CD4-positive, alpha-beta T cell (primary cell): ENCODE measurements at regions not wholly inside any gene's neighbourhood (a gene's known extent, or its start where the extent isn't known, plus 50 kb on each side); places are given as distances from the start of the nearest gene placed in this dataset.

Source experiments
- ATAC-seq: fragments of 200-7000 bp; cut with Tn5 transposase; one replicate; pipeline ENCODE4 v1.10.0; 2022; ENCODE audit warnings: mild to moderate bottlenecking; ENCODE audit not compliant: poor library complexity
- CTCF ChIA-PET: fragments of 350-600 bp; sonication (Branson Sonifier 250); formaldehyde crosslinking; loops from one replicate; lab custom pipeline; 2021; ENCODE audit warnings: antibody characterized with exemption, inconsistent platforms; lab: Charles Lee
- POLR2A ChIA-PET: fragments of 350-600 bp; sonication (Branson Sonifier 250); formaldehyde crosslinking; loops from one replicate; lab custom pipeline; 2021; ENCODE audit warnings: antibody characterized with exemption, inconsistent platforms; lab: Charles Lee
- DNase-seq, 14 experiments: peaks; one replicate each; pipeline ENCODE4 v3.0.0-alpha.2; 2013 to 2020; ENCODE audit warnings: mixed read lengths in 2 of 14
- H3K27ac ChIP-seq, 2 donors: one replicate each; pipeline versions ENCODE4 v1.5.1 to v1.7.0; 2013; ENCODE audit warnings: low read length in 2 of 2, low read depth in 1 of 2, mild to moderate bottlenecking in 1 of 2
- H3K27me3 ChIP-seq, 2 experiments: 1 replicate in 1 of 2; 2 replicates in 1 of 2; pipeline versions ENCODE4 v1.6.1 to v1.7.0; 2013; ENCODE audit warnings: low read length in 2 of 2, control low read depth in 1 of 2, mild to moderate bottlenecking in 1 of 2, moderate library complexity in 1 of 2; ENCODE audit not compliant: insufficient read depth in 2 of 2, control insufficient read depth in 1 of 2
- H3K36me3 ChIP-seq: one replicate; pipeline ENCODE4 v1.6.1; 2013; ENCODE audit warnings: low read length, control low read depth; ENCODE audit not compliant: insufficient read depth
- H3K4me1 ChIP-seq: one replicate; pipeline ENCODE4 v1.6.1; 2013; ENCODE audit warnings: low read length, control low read depth; ENCODE audit not compliant: insufficient read depth
- H3K4me3 ChIP-seq: one replicate; pipeline ENCODE4 v1.5.1; 2013; ENCODE audit warnings: mild to moderate bottlenecking, low read length, moderate library complexity
- H3K9me3 ChIP-seq, 2 experiments: 1 replicate in 1 of 2; 2 replicates in 1 of 2; pipeline versions ENCODE4 v1.6.1 to v1.7.0; 2013; ENCODE audit warnings: low read length in 2 of 2, mild to moderate bottlenecking in 2 of 2, control low read depth in 1 of 2, moderate library complexity in 1 of 2; ENCODE audit not compliant: control insufficient read depth in 1 of 2, insufficient read depth in 1 of 2
- H3K27ac Mint-ChIP-seq: one replicate; pipeline ENCODE4 v1.8.0; 2020; ENCODE audit warnings: mixed read lengths
- H3K27me3 Mint-ChIP-seq: one replicate; pipeline ENCODE4 v1.8.0; 2021; ENCODE audit warnings: mixed read lengths
- H3K36me3 Mint-ChIP-seq: one replicate; pipeline ENCODE4 v1.8.0; 2021; ENCODE audit warnings: low read depth, mixed read lengths
- H3K4me1 Mint-ChIP-seq: one replicate; pipeline ENCODE4 v1.8.0; 2021; ENCODE audit warnings: low read depth, mixed read lengths
- H3K4me3 Mint-ChIP-seq: one replicate; pipeline ENCODE4 v1.8.0; 2020; ENCODE audit warnings: mild to moderate bottlenecking, mixed read lengths
- H3K9me3 Mint-ChIP-seq: one replicate; pipeline ENCODE4 v1.8.0; 2020; ENCODE audit warnings: mixed read lengths
- intact Hi-C, 2 experiments: fragments of 100-400 bp; cut with DNase I in 1 of 2; cut with micrococcal nuclease in 1 of 2; formaldehyde crosslinking; loops; one replicate each; pipeline versions ENCODE4 v1.15.1 to v1.9.0; 2023 to 2025; cut with DNase I, micrococcal nuclease
- TF ChIP-seq, protein P1 (sequence below): fragments of 200-600 bp; IDR thresholded peaks from one replicate; pipeline ENCODE4 v1.8.0; 2022; ENCODE audit warnings: antibody characterized with exemption, mild to moderate bottlenecking

GRCh38 chr5:124467745-124468144, 278.7 kb downstream of the ZNF608 start:
- Mint-ChIP-seq H3K27me3 (no peaks in the 10 kb centered on the region), H3K4me3 (no peak overlapping the region), H3K36me3 (no peaks in the 10 kb centered on the region), H3K4me1 (no peaks in the 10 kb centered on the region), H3K9me3 (no peaks in the 10 kb centered on the region), H3K27ac (no peak overlapping the region)
- no peak overlapping the region for H3K4me3 ChIP-seq
- ChIA-PET CTCF (no interaction called here), POLR2A (no interaction called here)
- H3K9me3 ChIP-seq = no peaks in the 10 kb centered on the region
- H3K4me1 ChIP-seq = no peaks in the 10 kb centered on the region
- H3K27ac ChIP-seq = no peak overlapping the region
- H3K36me3 ChIP-seq = no peaks in the 10 kb centered on the region
- ATAC-seq (no peak), DNase-seq (no peak)
- no peaks in the 10 kb centered on the region for H3K27me3 ChIP-seq
- TF ChIP-seq, protein P1, sequence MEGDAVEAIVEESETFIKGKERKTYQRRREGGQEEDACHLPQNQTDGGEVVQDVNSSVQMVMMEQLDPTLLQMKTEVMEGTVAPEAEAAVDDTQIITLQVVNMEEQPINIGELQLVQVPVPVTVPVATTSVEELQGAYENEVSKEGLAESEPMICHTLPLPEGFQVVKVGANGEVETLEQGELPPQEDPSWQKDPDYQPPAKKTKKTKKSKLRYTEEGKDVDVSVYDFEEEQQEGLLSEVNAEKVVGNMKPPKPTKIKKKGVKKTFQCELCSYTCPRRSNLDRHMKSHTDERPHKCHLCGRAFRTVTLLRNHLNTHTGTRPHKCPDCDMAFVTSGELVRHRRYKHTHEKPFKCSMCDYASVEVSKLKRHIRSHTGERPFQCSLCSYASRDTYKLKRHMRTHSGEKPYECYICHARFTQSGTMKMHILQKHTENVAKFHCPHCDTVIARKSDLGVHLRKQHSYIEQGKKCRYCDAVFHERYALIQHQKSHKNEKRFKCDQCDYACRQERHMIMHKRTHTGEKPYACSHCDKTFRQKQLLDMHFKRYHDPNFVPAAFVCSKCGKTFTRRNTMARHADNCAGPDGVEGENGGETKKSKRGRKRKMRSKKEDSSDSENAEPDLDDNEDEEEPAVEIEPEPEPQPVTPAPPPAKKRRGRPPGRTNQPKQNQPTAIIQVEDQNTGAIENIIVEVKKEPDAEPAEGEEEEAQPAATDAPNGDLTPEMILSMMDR = no peak
- intact Hi-C loops = no loop called here

GRCh38 chr5:124466011-124466410, 280.4 kb downstream of the ZNF608 start:
- Mint-ChIP-seq H3K9me3 (no peaks in the 10 kb centered on the region), H3K27me3 (no peaks in the 10 kb centered on the region), H3K4me3 (no peak overlapping the region), H3K4me1 (no peaks in the 10 kb centered on the region), H3K27ac (no peak overlapping the region), H3K36me3 (no peaks in the 10 kb centered on the region)
- Histone ChIP-seq H3K27me3 (no peaks in the 10 kb centered on the region), H3K4me1 (no peaks in the 10 kb centered on the region), H3K4me3 (no peak overlapping the region), H3K36me3 (no peaks in the 10 kb centered on the region), H3K27ac (no peak overlapping the region), H3K9me3 (no peaks in the 10 kb centered on the region)
- DNase-seq (no peak), ATAC-seq (no peak)
- intact Hi-C loops = no loop called here
- POLR2A ChIA-PET = no interaction called here
- CTCF ChIA-PET = no interaction called here
- TF ChIP-seq, protein P1 = no peak

GRCh38 chr5:124463851-124464250, 282.6 kb downstream of the ZNF608 start:
- H3K4me3 ChIP-seq = no peak overlapping the region
- intact Hi-C loops = no loop called here
- H3K36me3 Mint-ChIP-seq = no peaks in the 10 kb centered on the region
- no peak overlapping the region for H3K4me3 Mint-ChIP-seq
- H3K27ac ChIP-seq = no peak overlapping the region
- no peaks in the 10 kb centered on the region for H3K9me3 Mint-ChIP-seq
- H3K27me3 ChIP-seq = no peaks in the 10 kb centered on the region
- TF ChIP-seq, protein P1 = no peak
- H3K4me1 ChIP-seq = no peaks in the 10 kb centered on the region
- ATAC-seq = no peak
- H3K27me3 Mint-ChIP-seq = no peaks in the 10 kb centered on the region
- H3K4me1 Mint-ChIP-seq = no peaks in the 10 kb centered on the region
- CTCF ChIA-PET = no interaction called here
- POLR2A ChIA-PET = no interaction called here
- H3K27ac Mint-ChIP-seq = no peak overlapping the region
- H3K36me3 ChIP-seq = no peaks in the 10 kb centered on the region
- no peak for DNase-seq
- no peaks in the 10 kb centered on the region for H3K9me3 ChIP-seq
